NCI-H2081 (cell line): ENCODE measurements at regions not wholly inside any gene's neighbourhood (a gene's known extent, or its start where the extent isn't known, plus 50 kb on each side); places are given as distances from the start of the nearest gene placed in this dataset.
A peak's percentile ranks its signal among the peaks of the same experiment; 100 is the strongest.
"Not testable (repeated sequence)": the region's sequence is repeated elsewhere in the genome, so short reads cannot be mapped to it uniquely, and the experiment has no call there.

Source experiments
- DNase-seq, 2 experiments: peaks; one replicate each; lab custom pipeline; 2025; lab: John Stamatoyannopoulos, UW

- no peak for DNase-seq
These were observed 1065.7 kb downstream of the DNAJB9 start for GRCh38 chr7:109635374-109635773.

GRCh38 chr7:109637428-109637990, 1067.8 kb downstream of the DNAJB9 start:
- no peak for DNase-seq

DNA sequence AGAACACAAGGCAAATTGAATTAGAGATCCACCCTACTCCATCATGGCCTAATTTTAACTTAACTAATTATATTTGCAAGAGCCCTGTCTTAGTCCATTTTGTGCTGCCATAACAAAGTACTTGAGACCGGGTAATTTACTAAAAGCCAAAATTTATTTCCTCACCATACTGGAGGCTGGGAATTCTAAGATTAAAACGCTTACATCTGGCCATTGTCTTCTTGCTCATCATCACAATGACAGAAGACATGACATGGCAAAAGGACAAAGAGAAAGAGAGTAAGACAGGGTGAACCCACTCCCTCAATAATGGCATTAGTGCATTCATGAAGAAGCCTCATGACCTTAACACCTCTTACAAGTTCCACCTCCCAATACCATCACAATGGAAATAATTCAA, 1068.6 kb downstream of the DNAJB9 start:
- DNase-seq = no peak

- DNase-seq = no peak
These were observed 1069.9 kb downstream of the DNAJB9 start for GRCh38 chr7:109639561-109639960.

GRCh38 chr7:109641445-109641844, 1071.8 kb downstream of the DNAJB9 start:
- no peak for DNase-seq

DNA sequence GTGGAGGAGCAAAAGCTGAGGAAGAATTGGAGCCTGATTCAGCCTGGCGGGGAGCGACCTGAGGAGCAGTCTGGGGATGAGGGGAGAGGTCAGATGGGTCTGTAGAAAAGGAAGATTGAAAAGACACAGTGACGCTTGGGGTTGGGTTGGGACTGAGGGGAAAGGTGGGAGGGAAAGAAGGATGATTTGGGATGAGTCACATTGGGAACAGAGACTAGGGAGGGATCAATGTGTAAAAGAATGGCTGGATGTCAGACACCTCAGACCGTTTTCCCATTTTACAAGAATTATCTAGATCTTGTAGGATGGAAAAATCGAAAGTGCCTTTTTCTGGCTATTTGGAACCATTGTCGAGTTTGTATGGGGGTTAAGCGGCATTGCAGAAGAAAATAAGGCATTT, 1076.5 kb downstream of the DNAJB9 start:
- DNase-seq = no peak

DNA sequence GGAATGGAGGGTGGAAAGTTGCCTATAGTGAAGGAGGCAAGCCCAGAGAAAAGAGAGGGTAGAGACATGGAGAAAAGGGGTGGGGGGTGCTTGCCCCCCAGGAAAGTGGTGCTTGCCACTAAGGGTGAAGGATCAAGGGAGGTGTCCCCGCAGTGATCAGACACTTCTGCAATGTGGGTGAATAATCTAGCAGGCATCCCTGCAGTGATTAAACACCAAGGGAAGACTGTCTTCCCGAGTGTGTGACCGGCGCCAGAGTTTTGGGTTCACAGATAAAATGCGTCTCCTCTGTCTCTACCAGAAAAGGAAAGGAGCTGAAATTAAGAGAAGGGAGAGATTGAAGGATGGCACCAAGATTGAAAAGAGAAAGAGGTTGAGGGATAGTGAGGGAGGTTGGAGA, 1076.9 kb downstream of the DNAJB9 start:
- DNase-seq = not testable (repeated sequence)

GRCh38 chr7:109647263-109647662, 1077.6 kb downstream of the DNAJB9 start:
- not testable (repeated sequence) for DNase-seq

DNA sequence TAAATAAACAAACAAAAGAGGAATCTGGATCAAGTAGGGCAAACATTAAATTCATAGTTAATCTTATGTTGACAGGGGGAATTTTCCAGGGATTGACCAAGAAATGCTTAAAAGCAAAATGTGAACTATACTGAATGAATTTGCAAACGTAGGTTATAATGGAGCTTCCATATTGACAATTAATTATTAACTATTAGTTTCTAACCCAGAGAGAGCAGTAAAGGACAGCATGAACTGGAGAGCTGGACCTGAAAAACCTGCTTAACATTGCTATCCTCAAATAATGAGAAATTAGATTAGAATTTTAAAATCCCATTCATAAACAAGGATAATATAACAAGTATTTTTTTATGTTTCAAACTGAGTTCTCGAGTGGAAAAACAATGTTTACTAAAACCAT, 1089.6 kb downstream of the DNAJB9 start:
- no peak for DNase-seq

DNA sequence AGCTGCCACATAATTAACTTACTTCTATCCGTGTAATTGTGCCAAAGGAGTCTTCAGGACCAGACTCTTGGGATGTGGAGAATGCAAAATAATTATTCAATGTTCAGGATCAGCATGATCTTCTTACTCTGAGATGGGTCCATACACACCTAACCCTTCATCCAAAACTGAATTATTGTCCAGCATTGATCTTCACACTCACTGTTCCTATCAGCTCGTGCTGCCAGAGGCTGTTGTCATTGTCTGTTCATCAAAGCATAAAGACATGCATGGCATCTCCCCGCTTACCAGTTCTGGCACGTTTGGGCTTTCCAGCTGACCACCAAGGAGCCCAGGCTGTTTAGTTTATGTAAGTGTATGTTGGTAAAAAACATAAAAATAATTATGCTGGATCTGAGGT, 1090.7 kb downstream of the DNAJB9 start:
- no peak for DNase-seq

DNA sequence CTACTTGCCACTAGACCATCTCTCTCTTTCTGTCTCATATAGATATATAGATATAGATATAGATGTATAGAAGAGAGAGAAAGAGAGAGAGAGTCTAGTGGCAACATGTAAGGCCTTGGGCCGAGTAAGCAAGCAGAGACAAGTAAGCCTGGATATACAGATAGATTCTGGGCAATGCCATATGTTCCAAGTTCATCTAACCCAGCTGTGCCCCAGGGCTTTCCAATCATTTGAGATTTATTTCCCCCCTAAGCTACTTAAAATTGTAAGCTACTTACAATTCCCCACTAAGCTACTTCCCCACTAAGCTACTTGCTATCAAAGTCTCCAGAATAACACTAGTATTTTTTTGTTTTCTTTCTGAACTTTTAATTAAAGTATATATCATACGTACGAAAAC, 1094.1 kb downstream of the DNAJB9 start:
- no peak for DNase-seq

- not testable (repeated sequence) for DNase-seq
These were observed 1117.6 kb downstream of the DNAJB9 start for GRCh38 chr7:109687269-109687668.

- not testable (repeated sequence) for DNase-seq
These were observed 1122.9 kb downstream of the DNAJB9 start for GRCh38 chr7:109692613-109693012.

GRCh38 chr7:109694149-109695071, 1124.7 kb downstream of the DNAJB9 start:
- DNase-seq = no peak

GRCh38 chr7:109695419-109695818, 1125.7 kb downstream of the DNAJB9 start:
- DNase-seq = no peak

GRCh38 chr7:109696723-109697122, 1127.0 kb downstream of the DNAJB9 start:
- DNase-seq = no peak

DNA sequence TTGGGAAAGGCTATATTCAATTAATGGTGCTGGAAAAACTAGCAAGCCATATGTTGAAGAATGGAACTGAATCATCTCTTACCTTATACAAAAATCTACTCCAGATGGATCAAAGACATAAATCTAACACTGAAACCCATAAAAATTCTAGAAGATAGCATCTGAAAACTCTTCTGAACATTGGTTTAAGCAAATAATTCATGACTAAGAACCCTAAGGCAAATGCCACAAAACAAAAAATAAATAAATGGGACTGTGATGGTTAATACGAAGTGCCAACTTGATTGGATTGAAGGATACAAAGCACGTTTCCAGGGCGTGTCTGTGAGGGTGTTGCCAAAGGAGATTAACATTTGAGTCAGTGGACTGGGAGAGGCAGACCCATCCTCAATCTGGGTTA, 1130.0 kb downstream of the DNAJB9 start:
- no peak for DNase-seq

DNA sequence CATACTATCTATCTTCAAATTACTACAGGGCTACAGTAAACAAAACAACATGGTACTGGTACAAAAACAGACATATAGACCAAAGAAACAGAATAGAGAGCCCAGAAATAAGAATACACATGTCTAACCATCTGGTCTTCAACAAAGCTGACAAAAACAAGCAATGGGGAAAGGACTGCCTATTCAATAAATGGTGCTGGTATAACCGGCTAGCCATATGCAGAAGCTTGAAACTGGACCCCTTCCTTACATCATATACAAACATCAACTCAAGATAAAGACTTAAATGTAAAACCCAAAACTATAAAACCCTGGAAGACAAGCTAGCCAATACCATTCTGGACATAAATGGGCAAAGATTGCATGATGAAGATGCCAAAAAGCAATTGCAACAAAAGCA, 1143.7 kb downstream of the DNAJB9 start:
- no peak for DNase-seq

- not testable (repeated sequence) for DNase-seq
These were observed 1149.7 kb downstream of the DNAJB9 start for GRCh38 chr7:109719359-109719758.

- DNase-seq = no peak
These were observed 1164.9 kb downstream of the DNAJB9 start for GRCh38 chr7:109734601-109735000.

DNA sequence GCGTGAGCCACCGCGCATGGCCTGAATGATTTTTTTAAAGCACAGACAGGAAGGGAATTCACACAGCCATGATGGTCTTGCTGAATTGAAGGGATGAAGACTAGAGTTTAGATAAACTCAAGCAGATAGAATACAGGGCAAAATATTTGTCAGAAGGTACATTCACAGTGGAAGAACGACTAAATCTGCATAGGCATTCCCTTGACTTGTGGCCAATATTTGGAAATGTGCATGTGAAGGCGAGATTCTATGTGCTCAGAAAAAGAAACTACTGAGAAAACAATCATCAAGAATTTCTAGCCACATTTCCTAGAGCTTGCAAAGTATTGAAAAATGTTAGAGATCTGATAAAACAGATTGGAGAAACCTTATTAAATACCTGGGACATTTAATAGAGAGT, 1166.2 kb downstream of the DNAJB9 start:
- DNase-seq = no peak

DNA sequence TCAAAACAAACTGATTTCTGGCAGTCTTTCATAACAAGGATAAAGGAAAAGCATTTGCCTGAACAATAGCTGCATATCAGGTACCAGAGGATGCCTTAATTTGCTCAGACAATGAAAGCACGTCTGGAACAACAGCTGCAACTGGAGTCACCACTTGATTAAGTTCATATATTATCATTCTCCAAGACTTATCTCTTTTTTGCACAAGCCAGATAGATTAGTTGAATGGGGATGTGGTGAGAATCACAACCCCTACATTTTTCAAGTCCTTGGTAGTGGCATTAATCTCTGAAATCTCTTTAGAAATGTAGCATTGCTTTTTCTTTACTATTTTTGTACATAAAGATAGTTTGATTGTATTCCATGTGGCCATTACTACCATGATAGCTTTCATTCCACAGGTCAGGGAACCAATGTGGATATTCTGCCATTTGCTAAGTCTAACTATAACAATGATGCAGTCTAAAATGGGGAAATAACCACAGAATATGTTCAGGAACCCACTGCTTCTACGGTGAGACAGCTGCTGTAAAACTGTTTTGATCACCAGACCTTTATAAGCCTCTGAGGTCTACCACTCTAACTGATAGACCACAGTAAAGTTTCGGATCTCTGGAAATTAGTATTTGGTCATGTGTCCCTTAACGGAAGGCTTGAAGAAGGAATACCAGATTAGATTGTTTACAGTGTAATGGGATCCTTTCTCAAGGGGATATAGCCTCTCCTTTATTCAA, 1176.2 kb downstream of the DNAJB9 start:
- peak in 1 of 2 experiments; percentile 16 for DNase-seq

DNA sequence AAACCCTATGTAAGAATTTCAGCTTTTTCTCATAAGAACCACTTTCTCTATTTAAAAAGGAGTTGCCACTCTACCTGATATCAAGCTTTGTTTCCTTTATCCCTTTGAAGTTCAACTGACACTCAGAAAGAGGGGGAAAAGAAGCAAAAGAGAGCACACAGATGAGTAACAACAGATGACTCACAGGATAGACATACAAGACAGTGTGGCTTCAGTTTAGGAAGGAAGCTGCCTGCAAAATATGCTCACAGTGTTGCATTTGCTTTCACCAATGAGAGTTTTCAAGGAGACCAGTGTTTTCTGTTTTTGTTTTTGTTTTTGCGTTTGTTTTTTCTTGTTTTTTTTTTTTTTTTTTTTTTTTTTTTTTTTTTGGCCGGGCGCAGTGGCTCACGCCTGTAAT, 1181.6 kb downstream of the DNAJB9 start:
- DNase-seq = no peak
